ENCODE measurements at regions not wholly inside any gene's neighbourhood (a gene's known extent, or its start where the extent isn't known, plus 50 kb on each side); places are given as distances from the start of the nearest gene placed in this dataset.

- no peak overlapping the region for H3K4me3 ChIP-seq (ENCODE audit: low read depth in 1 of 2, low read length in 1 of 2)
- H3K27me3 ChIP-seq: no peaks in the 10 kb centered on the region
- H3K9me3 ChIP-seq: no peaks in the 10 kb centered on the region
- H3K36me3 ChIP-seq: no peaks in the 10 kb centered on the region
- H3K27ac ChIP-seq: no peak overlapping the region
- TF ChIP-seq CTCF (IDR thresholded peaks at IDR 0.05): no peak
- H3K4me1 ChIP-seq (ENCODE audit: control insufficient read depth in 1 of 2, insufficient read depth in 1 of 2, low read depth in 1 of 2, low read length in 1 of 2): no peaks in the 10 kb centered on the region
Measured at GRCh38 chr1:80994038-80994437, 806.7 kb upstream of the ADGRL2 start.

- Histone ChIP-seq H3K4me3 (ENCODE audit: low read depth in 1 of 2, low read length in 1 of 2) (no peak overlapping the region), H3K27ac (no peak overlapping the region), H3K27me3 (no peaks in the 10 kb centered on the region), H3K36me3 (no peaks in the 10 kb centered on the region), H3K9me3 (no peaks in the 10 kb centered on the region), H3K4me1 (ENCODE audit: control insufficient read depth in 1 of 2, insufficient read depth in 1 of 2, low read depth in 1 of 2, low read length in 1 of 2) (no peaks in the 10 kb centered on the region)
- TF ChIP-seq CTCF (IDR thresholded peaks at IDR 0.05): no peak
Measured at GRCh38 chr1:80993154-80993980, 807.4 kb upstream of the ADGRL2 start.

GRCh38 chr1:80989455-80989854 lies 811.3 kb upstream of the ADGRL2 start:
- H3K27ac ChIP-seq: no peak overlapping the region
- H3K36me3 ChIP-seq: no peaks in the 10 kb centered on the region
- H3K9me3 ChIP-seq: no peaks in the 10 kb centered on the region
- H3K4me1 ChIP-seq (ENCODE audit: control insufficient read depth in 1 of 2, insufficient read depth in 1 of 2, low read depth in 1 of 2, low read length in 1 of 2): no peaks in the 10 kb centered on the region
- no peaks in the 10 kb centered on the region for H3K27me3 ChIP-seq
- no peak for TF ChIP-seq CTCF (IDR thresholded peaks at IDR 0.05)
- no peak overlapping the region for H3K4me3 ChIP-seq (ENCODE audit: low read depth in 1 of 2, low read length in 1 of 2)

GRCh38 chr1:80988926-80989325 lies 811.8 kb upstream of the ADGRL2 start:
- Histone ChIP-seq H3K27me3 (no peaks in the 10 kb centered on the region), H3K4me1 (ENCODE audit: control insufficient read depth in 1 of 2, insufficient read depth in 1 of 2, low read depth in 1 of 2, low read length in 1 of 2) (no peaks in the 10 kb centered on the region), H3K9me3 (no peaks in the 10 kb centered on the region), H3K36me3 (no peaks in the 10 kb centered on the region), H3K4me3 (ENCODE audit: low read depth in 1 of 2, low read length in 1 of 2) (no peak overlapping the region), H3K27ac (no peak overlapping the region)
- no peak for TF ChIP-seq CTCF (IDR thresholded peaks at IDR 0.05)

- H3K4me3 ChIP-seq (ENCODE audit: low read depth in 1 of 2, low read length in 1 of 2): no peak overlapping the region
- H3K9me3 ChIP-seq: no peaks in the 10 kb centered on the region
- H3K4me1 ChIP-seq (ENCODE audit: control insufficient read depth in 1 of 2, insufficient read depth in 1 of 2, low read depth in 1 of 2, low read length in 1 of 2): no peaks in the 10 kb centered on the region
- H3K36me3 ChIP-seq: no peaks in the 10 kb centered on the region
- H3K27me3 ChIP-seq: no peaks in the 10 kb centered on the region
- TF ChIP-seq CTCF (IDR thresholded peaks at IDR 0.05): no peak
- no peak overlapping the region for H3K27ac ChIP-seq
Measured at GRCh38 chr1:80987824-80988223, 812.9 kb upstream of the ADGRL2 start.

All from neutrophil (primary cell).